BLaER1 treated with 17β-estradiol and CSF1 and Interleukin-3, amounts not matched to agents 10 nM and 100 nM (cell line): ENCODE measurements at regions not wholly inside any gene's neighbourhood (a gene's known extent, or its start where the extent isn't known, plus 50 kb on each side); places are given as distances from the start of the nearest gene placed in this dataset.

ENCODE experiments used
- H3K27ac ChIP-seq, 11 experiments: shearing (Covaris generic); formaldehyde crosslinking; 2 replicates each; pipeline ENCODE4 v1.8.1; 2022
- H3K27me3 ChIP-seq, 11 experiments: shearing (Covaris generic); formaldehyde crosslinking; 2 replicates each; pipeline ENCODE4 v1.8.1; 2022
- H3K36me3 ChIP-seq, 11 experiments: shearing (Covaris generic); formaldehyde crosslinking; 2 replicates each; pipeline ENCODE4 v1.8.1; 2022
- H3K4me1 ChIP-seq, 10 experiments: shearing (Covaris generic); formaldehyde crosslinking; 2 replicates each; pipeline ENCODE4 v1.8.1; 2022
- H3K4me2 ChIP-seq, 11 experiments: shearing (Covaris generic); formaldehyde crosslinking; 2 replicates each; pipeline ENCODE4 v1.8.1; 2022
- H3K4me3 ChIP-seq, 10 experiments: shearing (Covaris generic); formaldehyde crosslinking; 2 replicates each; pipeline ENCODE4 v1.8.1; 2022
- H3K9ac ChIP-seq, 11 experiments: shearing (Covaris generic); formaldehyde crosslinking; 2 replicates each; pipeline ENCODE4 v1.8.1; 2022
- H3K9me3 ChIP-seq, 11 experiments: shearing (Covaris generic); formaldehyde crosslinking; replicated peaks in 1 of 11; 2 replicates each; pipeline ENCODE4 v1.8.1; 2022
- H4K20me1 ChIP-seq, 11 experiments: shearing (Covaris generic); formaldehyde crosslinking; 2 replicates each; pipeline ENCODE4 v1.8.1; 2022
- Cebpa-rat ChIP-seq, 11 experiments: shearing (Covaris generic); IDR thresholded peaks; 2 replicates each; pipeline ENCODE4 v1.8.1; 2022

DNA sequence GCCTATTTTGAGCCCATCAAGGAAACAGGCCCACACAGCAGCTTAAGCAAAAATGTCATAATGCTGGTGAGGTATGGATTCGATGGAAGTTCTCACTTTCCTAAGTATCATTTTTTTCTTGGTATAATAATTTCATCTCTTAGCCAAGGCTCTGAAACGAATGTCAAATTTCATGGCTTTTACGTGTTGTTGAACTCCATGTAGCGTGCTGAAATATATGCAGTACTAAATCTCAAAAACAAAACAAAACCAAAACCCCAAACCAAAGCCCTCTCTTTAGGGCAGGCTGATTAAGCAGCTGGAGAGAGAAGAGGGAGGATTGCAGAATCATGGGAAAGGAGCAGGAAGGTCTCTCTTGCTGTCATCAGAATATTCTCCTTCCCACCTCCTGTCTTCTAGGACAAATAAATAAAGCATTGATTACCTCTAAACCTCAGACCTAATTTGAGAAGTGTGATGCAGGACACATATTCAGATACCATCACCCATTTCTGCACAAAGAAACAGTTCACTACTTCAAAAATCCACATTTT, 58.3 kb downstream of the TMEM174 start:
- H3K27ac ChIP-seq: no peak overlapping the region
- no peaks in the 10 kb centered on the region for H4K20me1 ChIP-seq
- no peaks in the 10 kb centered on the region for H3K36me3 ChIP-seq
- peaks cover 37 to 43% (median 42%) of the 10 kb centered on the region in 11 experiments for H3K27me3 ChIP-seq
- H3K9ac ChIP-seq: no peak overlapping the region
- peaks cover 12 to 24% (median 16%) of the 10 kb centered on the region in 11 experiments for H3K9me3 ChIP-seq
- TF ChIP-seq Cebpa-rat (IDR thresholded peaks at IDR 0.05): no peak
- no peak overlapping the region; a peak in 1 of 22 replicates for H3K4me2 ChIP-seq
- peaks cover 8 to 11% (median 9%) of the 10 kb centered on the region in 10 experiments; a peak in 19 of 20 replicates for H3K4me1 ChIP-seq
- no peak overlapping the region for H3K4me3 ChIP-seq

- H4K20me1 ChIP-seq: no peaks in the 10 kb centered on the region
- no peak for TF ChIP-seq Cebpa-rat (IDR thresholded peaks at IDR 0.05)
- no peaks in the 10 kb centered on the region for H3K36me3 ChIP-seq
- H3K27me3 ChIP-seq: peaks cover 37 to 43% (median 42%) of the 10 kb centered on the region in 11 experiments
- peaks cover 8 to 11% (median 10%) of the 10 kb centered on the region in 10 experiments; a peak in 19 of 20 replicates for H3K4me1 ChIP-seq
- no peak overlapping the region for H3K9ac ChIP-seq
- H3K4me2 ChIP-seq: no peak overlapping the region; a peak in 1 of 22 replicates
- H3K27ac ChIP-seq: no peak overlapping the region
- H3K4me3 ChIP-seq: no peak overlapping the region
- peaks cover 12 to 24% (median 16%) of the 10 kb centered on the region in 11 experiments for H3K9me3 ChIP-seq
Measured at GRCh38 chr5:73230264-73231245, 57.6 kb downstream of the TMEM174 start.

DNA sequence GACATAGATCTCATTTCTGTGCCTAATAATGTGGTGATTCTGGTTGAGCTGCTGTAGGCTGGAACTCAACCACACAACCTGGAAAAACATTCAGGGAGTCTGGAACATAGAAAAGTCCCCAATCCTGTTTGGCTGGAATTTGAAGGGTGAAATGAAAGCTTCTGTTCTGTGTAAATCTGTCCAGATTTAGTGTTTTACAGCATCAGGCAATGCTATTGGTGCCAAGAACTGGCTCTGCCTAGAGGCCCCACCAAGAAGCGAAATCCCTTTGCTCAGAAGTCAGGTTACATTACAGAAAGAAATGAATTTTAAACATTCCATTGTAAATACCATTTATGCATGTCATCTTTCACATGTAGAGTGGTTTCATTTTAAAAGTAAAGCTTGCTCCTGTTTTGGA, 56.3 kb downstream of the TMEM174 start:
- peaks cover 12 to 24% (median 16%) of the 10 kb centered on the region in 11 experiments for H3K9me3 ChIP-seq
- H3K4me2 ChIP-seq: no peak overlapping the region
- H4K20me1 ChIP-seq: no peaks in the 10 kb centered on the region
- H3K9ac ChIP-seq: no peak overlapping the region
- H3K27me3 ChIP-seq: peaks cover 37 to 43% (median 42%) of the 10 kb centered on the region in 11 experiments
- no peak overlapping the region for H3K4me3 ChIP-seq
- peaks cover 8 to 19% (median 10%) of the 10 kb centered on the region in 10 experiments; a peak in 19 of 20 replicates for H3K4me1 ChIP-seq
- TF ChIP-seq Cebpa-rat (IDR thresholded peaks at IDR 0.05): no peak
- no peaks in the 10 kb centered on the region for H3K36me3 ChIP-seq
- H3K27ac ChIP-seq: no peak overlapping the region

GRCh38 chr5:73228052-73228451, 55.1 kb downstream of the TMEM174 start:
- Histone ChIP-seq H3K27me3 (peaks cover 29 to 34% (median 32%) of the 10 kb centered on the region in 11 experiments), H4K20me1 (no peaks in the 10 kb centered on the region), H3K9ac (no peak overlapping the region), H3K4me1 (peaks cover 8 to 19% (median 10%) of the 10 kb centered on the region in 10 experiments; a peak in 19 of 20 replicates), H3K36me3 (no peaks in the 10 kb centered on the region), H3K4me3 (no peak overlapping the region), H3K27ac (no peak overlapping the region), H3K9me3 (peaks cover 2 to 14% (median 7%) of the 10 kb centered on the region in 11 experiments), H3K4me2 (no peak overlapping the region)
- no peak for TF ChIP-seq Cebpa-rat (IDR thresholded peaks at IDR 0.05)
